K562 (cell line): ENCODE measurements at regions not wholly inside any gene's neighbourhood (a gene's known extent, or its start where the extent isn't known, plus 50 kb on each side); places are given as distances from the start of the nearest gene placed in this dataset.
A peak's percentile ranks its signal among the peaks of the same experiment; 100 is the strongest.

ENCODE experiments used
- AFF4 ChIP-seq: sonication (generic); formaldehyde crosslinking; IDR thresholded peaks from 2 replicates; pipeline ENCODE4 v1.8.0; 2023; ENCODE audit warnings: mild to moderate bottlenecking, missing genetic modification reagents
- ATF7 ChIP-seq: fragments of 450-650 bp; IDR thresholded peaks from 2 replicates; pipeline ENCODE4 v1.7.1; 2014; ENCODE audit warnings: mild to moderate bottlenecking, moderate library complexity
- BCL6 ChIP-seq: fragments of 250-450 bp; sonication (Bioruptor Pico); IDR thresholded peaks from 2 replicates; pipeline ENCODE4 v1.4.0; 2020
- CREB1 ChIP-seq, 2 experiments: sonication (generic) in 1 of 2; formaldehyde crosslinking in 1 of 2; IDR thresholded peaks; 2 replicates each; pipeline versions ENCODE4 v1.6.1 to v1.8.0; 2012 to 2022; ENCODE audit warnings: inconsistent platforms in 1 of 2, mild to moderate bottlenecking in 1 of 2, missing genetic modification reagents in 1 of 2, moderate library complexity in 1 of 2
- GTF2F1 ChIP-seq: IDR thresholded peaks from 2 replicates; pipeline ENCODE4 v1.6.1; 2011; ENCODE audit warnings: low read depth, low read length, improper control_type of control experiment
- MAZ ChIP-seq, 2 experiments: fragments of 450-650 bp in 1 of 2; sonication (generic) in 1 of 2; formaldehyde crosslinking; IDR thresholded peaks in 1 of 2; conservative IDR thresholded peaks in 1 of 2; 2 replicates each; pipeline versions ENCODE4 v1.4.0 to v1.5.0; 2020; ENCODE audit warnings: mild to moderate bottlenecking in 1 of 2, missing genetic modification reagents in 1 of 2
- RBM17 ChIP-seq: fragments of 200-400 bp; formaldehyde crosslinking; IDR thresholded peaks from 2 replicates; pipeline ENCODE4 v1.6.1; 2017; ENCODE audit warnings: low read depth, mild to moderate bottlenecking, low read length, borderline replicate concordance
- SMARCC2 ChIP-seq: fragments of 450-650 bp; IDR thresholded peaks from 2 replicates; pipeline ENCODE4 v1.6.1; 2017; ENCODE audit warnings: antibody characterized with exemption, moderate library complexity, mild to moderate bottlenecking, low read depth
- TAF9B ChIP-seq: fragments of 450-650 bp; IDR thresholded peaks from 2 replicates; pipeline ENCODE4 v1.6.1; 2018; ENCODE audit warnings: mild to moderate bottlenecking; ENCODE audit not compliant: partially characterized antibody
- ZNF197 ChIP-seq: fragments of 200-800 bp; sonication (Bioruptor generic); IDR thresholded peaks from 2 replicates; pipeline ENCODE4 v1.6.1; 2016; ENCODE audit warnings: low read depth, missing genetic modification characterization, missing compliant biosample characterization
- ZNF639 ChIP-seq, 2 experiments: fragments of 200-800 bp in 1 of 2; sonication (Bioruptor generic) in 1 of 2; sonication (generic) in 1 of 2; formaldehyde crosslinking in 1 of 2; IDR thresholded peaks in 1 of 2; conservative IDR thresholded peaks in 1 of 2; 2 replicates each; pipeline versions ENCODE4 v1.5.0 to v1.6.1; 2016 to 2020; ENCODE audit warnings: missing compliant biosample characterization in 1 of 2, missing genetic modification characterization in 1 of 2, missing genetic modification reagents in 1 of 2
- ZNF644 ChIP-seq: fragments of 200-800 bp; sonication (Bioruptor generic); IDR thresholded peaks from 2 replicates; pipeline ENCODE4 v1.6.1; 2016; ENCODE audit warnings: low read depth, missing genetic modification characterization, missing compliant biosample characterization
- ZNF778 ChIP-seq: fragments of 450-650 bp; formaldehyde crosslinking; IDR thresholded peaks from 2 replicates; pipeline ENCODE4 v1.4.0; 2020; ENCODE audit warnings: mild to moderate bottlenecking, moderate library complexity
- TF ChIP-seq, protein P1 (sequence below): fragments of 250-450 bp; sonication (Bioruptor Pico); IDR thresholded peaks from 2 replicates; pipeline ENCODE4 v1.8.0; 2022; ENCODE audit warnings: moderate library complexity, mild to moderate bottlenecking, inconsistent platforms
- TF ChIP-seq, protein P2 (sequence below): sonication (generic); formaldehyde crosslinking; IDR thresholded peaks from 2 replicates; pipeline ENCODE4 v1.8.1; 2023; ENCODE audit warnings: mild to moderate bottlenecking, missing genetic modification reagents, moderate library complexity
- TF ChIP-seq, protein P3 (sequence below): fragments of 250-450 bp; sonication (Bioruptor Pico); IDR thresholded peaks from 2 replicates; pipeline ENCODE4 v1.9.0; 2021; ENCODE audit warnings: mild to moderate bottlenecking
- TF ChIP-seq, protein P4 (sequence below): sonication (generic); formaldehyde crosslinking; IDR thresholded peaks from 2 replicates; pipeline ENCODE4 v1.9.0; 2022; ENCODE audit warnings: mild to moderate bottlenecking, missing genetic modification reagents

- TF ChIP-seq, protein P1, sequence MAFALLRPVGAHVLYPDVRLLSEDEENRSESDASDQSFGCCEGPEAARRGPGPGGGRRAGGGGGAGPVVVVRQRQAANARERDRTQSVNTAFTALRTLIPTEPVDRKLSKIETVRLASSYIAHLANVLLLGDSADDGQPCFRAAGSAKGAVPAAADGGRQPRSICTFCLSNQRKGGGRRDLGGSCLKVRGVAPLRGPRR (CRISPR knock-in tag), result no peak
- TF ChIP-seq RBM17, result no peak
- peak; percentile 90 for TF ChIP-seq ATF7
- no peak for TF ChIP-seq BCL6 (CRISPR knock-in tag)
- peak; percentile 91 for TF ChIP-seq ZNF197
- no peak for TF ChIP-seq ZNF778
- peak; percentile 91; the same call in 1 of the 2 replicates for TF ChIP-seq AFF4 (CRISPR knock-in tag)
- TF ChIP-seq ZNF644 (tag), result 0 out of 2 replicates have a peak, but pooled peaks have one; percentile 52
- peak; percentile 93 for TF ChIP-seq TAF9B
- TF ChIP-seq, protein P2, sequence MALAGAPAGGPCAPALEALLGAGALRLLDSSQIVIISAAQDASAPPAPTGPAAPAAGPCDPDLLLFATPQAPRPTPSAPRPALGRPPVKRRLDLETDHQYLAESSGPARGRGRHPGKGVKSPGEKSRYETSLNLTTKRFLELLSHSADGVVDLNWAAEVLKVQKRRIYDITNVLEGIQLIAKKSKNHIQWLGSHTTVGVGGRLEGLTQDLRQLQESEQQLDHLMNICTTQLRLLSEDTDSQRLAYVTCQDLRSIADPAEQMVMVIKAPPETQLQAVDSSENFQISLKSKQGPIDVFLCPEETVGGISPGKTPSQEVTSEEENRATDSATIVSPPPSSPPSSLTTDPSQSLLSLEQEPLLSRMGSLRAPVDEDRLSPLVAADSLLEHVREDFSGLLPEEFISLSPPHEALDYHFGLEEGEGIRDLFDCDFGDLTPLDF (CRISPR knock-in tag), result no peak
- TF ChIP-seq GTF2F1, result no peak
- peak; percentile 31 to 58; a peak in 3 of 4 replicates for TF ChIP-seq MAZ (CRISPR knock-in tag; conservative IDR thresholded peaks at IDR 0.05 in 1 of 2, IDR thresholded peaks at IDR 0.05 in 1 of 2)
- TF ChIP-seq, protein P3, sequence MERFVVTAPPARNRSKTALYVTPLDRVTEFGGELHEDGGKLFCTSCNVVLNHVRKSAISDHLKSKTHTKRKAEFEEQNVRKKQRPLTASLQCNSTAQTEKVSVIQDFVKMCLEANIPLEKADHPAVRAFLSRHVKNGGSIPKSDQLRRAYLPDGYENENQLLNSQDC, result no peak
- TF ChIP-seq SMARCC2, result peak; percentile 89; the same call in 1 of the 2 replicates
- TF ChIP-seq ZNF639 (CRISPR knock-in tag; conservative IDR thresholded peaks at IDR 0.05 in 1 of 2, IDR thresholded peaks at IDR 0.05 in 1 of 2), result peak in 1 of 2 experiments; percentile 21; a peak in 1 of 4 replicates
- peak; percentile 70; the same call in 1 of the 2 replicates for TF ChIP-seq CREB1 (IDR thresholded peaks at IDR 0.05)
- no peak; the same call in 1 of the 2 replicates for TF ChIP-seq CREB1 (CRISPR knock-in tag; IDR thresholded peaks at IDR 0.05)
- TF ChIP-seq, protein P4, sequence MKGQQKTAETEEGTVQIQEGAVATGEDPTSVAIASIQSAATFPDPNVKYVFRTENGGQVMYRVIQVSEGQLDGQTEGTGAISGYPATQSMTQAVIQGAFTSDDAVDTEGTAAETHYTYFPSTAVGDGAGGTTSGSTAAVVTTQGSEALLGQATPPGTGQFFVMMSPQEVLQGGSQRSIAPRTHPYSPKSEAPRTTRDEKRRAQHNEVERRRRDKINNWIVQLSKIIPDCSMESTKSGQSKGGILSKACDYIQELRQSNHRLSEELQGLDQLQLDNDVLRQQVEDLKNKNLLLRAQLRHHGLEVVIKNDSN (CRISPR knock-in tag), result peak; percentile 93
Observed at GRCh38 chr2:144582651-144583380, 62.9 kb upstream of the ZEB2 start (continued).
